ENCODE measurements at regions not wholly inside any gene's neighbourhood (a gene's known extent, or its start where the extent isn't known, plus 50 kb on each side); places are given as distances from the start of the nearest gene placed in this dataset.

- TF ChIP-seq, protein P1, sequence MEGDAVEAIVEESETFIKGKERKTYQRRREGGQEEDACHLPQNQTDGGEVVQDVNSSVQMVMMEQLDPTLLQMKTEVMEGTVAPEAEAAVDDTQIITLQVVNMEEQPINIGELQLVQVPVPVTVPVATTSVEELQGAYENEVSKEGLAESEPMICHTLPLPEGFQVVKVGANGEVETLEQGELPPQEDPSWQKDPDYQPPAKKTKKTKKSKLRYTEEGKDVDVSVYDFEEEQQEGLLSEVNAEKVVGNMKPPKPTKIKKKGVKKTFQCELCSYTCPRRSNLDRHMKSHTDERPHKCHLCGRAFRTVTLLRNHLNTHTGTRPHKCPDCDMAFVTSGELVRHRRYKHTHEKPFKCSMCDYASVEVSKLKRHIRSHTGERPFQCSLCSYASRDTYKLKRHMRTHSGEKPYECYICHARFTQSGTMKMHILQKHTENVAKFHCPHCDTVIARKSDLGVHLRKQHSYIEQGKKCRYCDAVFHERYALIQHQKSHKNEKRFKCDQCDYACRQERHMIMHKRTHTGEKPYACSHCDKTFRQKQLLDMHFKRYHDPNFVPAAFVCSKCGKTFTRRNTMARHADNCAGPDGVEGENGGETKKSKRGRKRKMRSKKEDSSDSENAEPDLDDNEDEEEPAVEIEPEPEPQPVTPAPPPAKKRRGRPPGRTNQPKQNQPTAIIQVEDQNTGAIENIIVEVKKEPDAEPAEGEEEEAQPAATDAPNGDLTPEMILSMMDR (conservative IDR thresholded peaks at IDR 0.05; ENCODE audit: low read depth, low read length), result no peak
- TF ChIP-seq EZH2 (IDR thresholded peaks at IDR 0.05; ENCODE audit: borderline replicate concordance, low read depth, low read length, poor library complexity, severe bottlenecking), result no peak
- Histone ChIP-seq H3K4me1 (ENCODE audit: insufficient read depth, low read length, poor library complexity, severe bottlenecking) (no peaks in the 10 kb centered on the region), H3K36me3 (ENCODE audit: insufficient read depth, low read length, poor library complexity, severe bottlenecking) (no peaks in the 10 kb centered on the region), H3K27ac (ENCODE audit: low read depth, low read length, poor library complexity, severe bottlenecking) (no peak overlapping the region), H3K9me3 (ENCODE audit: low read depth, low read length, poor library complexity, severe bottlenecking) (no peaks in the 10 kb centered on the region), H3K27me3 (replicated peaks; ENCODE audit: insufficient read depth, low read depth, low read length, poor library complexity) (peaks cover 28% of the 10 kb centered on the region), H3K4me3 (ENCODE audit: low read depth, low read length, poor library complexity, severe bottlenecking) (no peak overlapping the region)
- DNase-seq (ENCODE audit: low spot score), result no peak
- POLR2A ChIA-PET (ENCODE audit: low non-redundant PET), result no interaction called here
- BruUV-seq (replicated peaks), result no TSS peak
- CTCF ChIA-PET, result no interaction called here
- intact Hi-C loops (cut with micrococcal nuclease; ENCODE audit: unreplicated experiment), result loop anchor here (10.0 kb wide), 1 partner anchor 396 kb away; no protein-coding TSS in a partner anchor
These were observed 140.4 kb upstream of the PRSS1 start for GRCh38 chr7:142608630-142609428.

- no peaks in the 10 kb centered on the region for H3K4me1 ChIP-seq (ENCODE audit: insufficient read depth, low read length, poor library complexity, severe bottlenecking)
- no peak overlapping the region for H3K4me3 ChIP-seq (ENCODE audit: low read depth, low read length, poor library complexity, severe bottlenecking)
- intact Hi-C loops (cut with micrococcal nuclease; ENCODE audit: unreplicated experiment), result loop anchor here (10.0 kb wide), 1 partner anchor 397 kb away; no protein-coding TSS in a partner anchor
- DNase-seq (ENCODE audit: low spot score), result no peak
- ChIA-PET POLR2A (ENCODE audit: low non-redundant PET) (no interaction called here), CTCF (interaction anchor here (1.0 kb wide), 1 partner anchor 19 kb away, joined by 3 read pairs; no protein-coding TSS in a partner anchor)
- peaks cover 22% of the 10 kb centered on the region for H3K27me3 ChIP-seq (replicated peaks; ENCODE audit: insufficient read depth, low read depth, low read length, poor library complexity)
- no peaks in the 10 kb centered on the region for H3K36me3 ChIP-seq (ENCODE audit: insufficient read depth, low read length, poor library complexity, severe bottlenecking)
- no TSS peak for BruUV-seq (replicated peaks)
- no peak overlapping the region for H3K27ac ChIP-seq (ENCODE audit: low read depth, low read length, poor library complexity, severe bottlenecking)
- no peaks in the 10 kb centered on the region for H3K9me3 ChIP-seq (ENCODE audit: low read depth, low read length, poor library complexity, severe bottlenecking)
- no peak for TF ChIP-seq EZH2 (IDR thresholded peaks at IDR 0.05; ENCODE audit: borderline replicate concordance, low read depth, low read length, poor library complexity, severe bottlenecking)
- TF ChIP-seq, protein P1 (conservative IDR thresholded peaks at IDR 0.05; ENCODE audit: low read depth, low read length), result no peak
These were observed 141.9 kb upstream of the PRSS1 start for GRCh38 chr7:142607351-142607750.

DNA sequence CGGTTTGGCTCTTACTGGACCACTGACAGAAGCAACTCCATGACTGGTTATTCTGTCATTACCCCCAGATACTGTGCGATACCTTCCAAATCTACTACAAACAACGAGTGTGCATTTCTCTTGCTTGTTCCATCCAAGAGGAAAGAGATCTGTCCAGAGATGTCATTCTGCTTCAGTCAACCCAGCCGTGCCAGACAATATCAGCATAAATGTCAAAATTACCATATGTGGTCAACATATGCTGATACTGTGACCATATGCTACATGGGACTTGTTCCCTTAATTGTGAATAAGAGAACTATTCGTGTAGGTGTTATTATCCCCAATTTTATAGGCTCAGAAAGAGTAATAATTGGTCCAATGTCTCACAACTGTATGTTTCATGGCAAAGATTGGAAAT lies 143.2 kb upstream of the PRSS1 start:
- ChIA-PET POLR2A (ENCODE audit: low non-redundant PET) (no interaction called here), CTCF (no interaction called here)
- Histone ChIP-seq H3K4me1 (ENCODE audit: insufficient read depth, low read length, poor library complexity, severe bottlenecking) (no peaks in the 10 kb centered on the region), H3K36me3 (ENCODE audit: insufficient read depth, low read length, poor library complexity, severe bottlenecking) (no peaks in the 10 kb centered on the region), H3K9me3 (ENCODE audit: low read depth, low read length, poor library complexity, severe bottlenecking) (no peaks in the 10 kb centered on the region), H3K27me3 (replicated peaks; ENCODE audit: insufficient read depth, low read depth, low read length, poor library complexity) (peaks cover 22% of the 10 kb centered on the region), H3K4me3 (ENCODE audit: low read depth, low read length, poor library complexity, severe bottlenecking) (no peak overlapping the region), H3K27ac (ENCODE audit: low read depth, low read length, poor library complexity, severe bottlenecking) (no peak overlapping the region)
- intact Hi-C loops (cut with micrococcal nuclease; ENCODE audit: unreplicated experiment), result loop anchor here (10.0 kb wide), 1 partner anchor 399 kb away; no protein-coding TSS in a partner anchor
- BruUV-seq (replicated peaks), result no TSS peak
- TF ChIP-seq, protein P1 (conservative IDR thresholded peaks at IDR 0.05; ENCODE audit: low read depth, low read length), result no peak
- no peak for TF ChIP-seq EZH2 (IDR thresholded peaks at IDR 0.05; ENCODE audit: borderline replicate concordance, low read depth, low read length, poor library complexity, severe bottlenecking)
- no peak for DNase-seq (ENCODE audit: low spot score)
